ENCODE measurements at regions not wholly inside any gene's neighbourhood (a gene's known extent, or its start where the extent isn't known, plus 50 kb on each side); places are given as distances from the start of the nearest gene placed in this dataset.

DNA sequence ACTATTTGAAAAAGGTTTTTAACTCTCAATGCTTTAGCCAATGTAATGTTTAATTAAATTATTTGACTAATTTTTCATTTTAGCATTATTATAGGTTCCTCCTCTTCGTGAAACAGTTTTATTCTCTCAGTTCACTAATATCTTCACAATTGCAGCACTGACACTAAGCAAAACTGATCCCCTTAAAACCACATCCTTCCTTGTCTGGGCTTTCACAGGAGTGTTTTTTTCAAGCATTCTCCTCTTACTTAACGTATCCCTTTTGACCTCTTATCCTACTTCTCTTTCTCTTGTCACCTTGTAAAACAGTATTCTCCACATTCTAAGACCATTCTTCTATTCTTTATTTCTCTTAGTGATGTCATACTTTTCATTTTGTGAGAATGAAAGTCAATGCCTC, 112.8 kb downstream of the DSC3 start (continued):
- TF ChIP-seq HDAC2 (IDR thresholded peaks at IDR 0.05; ENCODE audit: borderline replicate concordance in 1 of 2, low read depth in 2 of 2, low read length in 2 of 2) (no peak), TAF7 (optimal IDR thresholded peaks at IDR 0.05; ENCODE audit: borderline replicate concordance, low read depth, low read length) (no peak)
